GM23338 (cell line): ENCODE measurements at regions not wholly inside any gene's neighbourhood (a gene's known extent, or its start where the extent isn't known, plus 50 kb on each side); places are given as distances from the start of the nearest gene placed in this dataset.

ENCODE experiments used
- ATAC-seq: fragments of 200-7000 bp; cut with Tn5 transposase; 3 replicates; pipeline ENCODE4 v1.9.1; 2020
- DNase-seq: peaks from one replicate; pipeline ENCODE4 v3.0.0-alpha.2; 2015; ENCODE audit warnings: low spot score
- H2AFZ ChIP-seq: fragments of 200-600 bp; sonication (generic); 2 replicates; pipeline ENCODE4 v1.8.0; 2016; ENCODE audit warnings: antibody characterized with exemption, mild to moderate bottlenecking, moderate library complexity
- H3F3A ChIP-seq: fragments of 200-600 bp; sonication (generic); replicated peaks from 2 replicates; pipeline ENCODE4 v1.8.0; 2017; ENCODE audit warnings: antibody characterized with exemption, mixed run types, low read depth
- H3K27ac ChIP-seq: fragments of 200-600 bp; sonication (generic); 2 replicates; pipeline ENCODE4 v1.6.1; 2016; ENCODE audit warnings: low read depth
- H3K27me3 ChIP-seq: fragments of 200-600 bp; sonication (generic); 2 replicates; pipeline ENCODE4 v1.8.0; 2016; ENCODE audit warnings: mild to moderate bottlenecking, mixed run types, moderate library complexity; ENCODE audit not compliant: insufficient read depth
- H3K36me3 ChIP-seq: fragments of 200-600 bp; sonication (generic); 2 replicates; pipeline ENCODE4 v1.8.0; 2016; ENCODE audit warnings: mild to moderate bottlenecking; ENCODE audit not compliant: insufficient read depth
- H3K4me1 ChIP-seq: fragments of 200-600 bp; sonication (generic); 2 replicates; pipeline ENCODE4 v1.8.0; 2016; ENCODE audit warnings: mild to moderate bottlenecking, moderate library complexity; ENCODE audit not compliant: insufficient read depth
- H3K4me2 ChIP-seq: fragments of 200-600 bp; sonication (generic); 2 replicates; pipeline ENCODE4 v1.7.1; 2017; ENCODE audit warnings: mixed run types
- H3K4me3 ChIP-seq: fragments of 200-600 bp; sonication (generic); 2 replicates; pipeline ENCODE4 v1.6.1; 2016; ENCODE audit warnings: mixed run types
- H3K79me2 ChIP-seq: fragments of 200-600 bp; sonication (generic); replicated peaks from 2 replicates; pipeline ENCODE4 v1.8.0; 2017; ENCODE audit warnings: mild to moderate bottlenecking; ENCODE audit not compliant: insufficient read depth
- H3K9me2 ChIP-seq: fragments of 200-600 bp; sonication (generic); 2 replicates; pipeline ENCODE4 v1.8.0; 2017; ENCODE audit not compliant: insufficient read depth
- H4K20me1 ChIP-seq: fragments of 200-600 bp; sonication (generic); replicated peaks from 2 replicates; pipeline ENCODE4 v1.8.0; 2017; ENCODE audit warnings: mild to moderate bottlenecking; ENCODE audit not compliant: insufficient read depth
- H3K27ac Mint-ChIP-seq: 2 replicates; pipeline ENCODE4 v1.8.0; 2020; ENCODE audit warnings: inconsistent platforms, mild to moderate bottlenecking, moderate library complexity, mixed read lengths
- H3K27me3 Mint-ChIP-seq: 3 replicates; pipeline ENCODE4 v1.8.0; 2022; ENCODE audit warnings: low read depth, mild to moderate bottlenecking, moderate library complexity, mixed read lengths, inconsistent platforms; ENCODE audit not compliant: insufficient read depth, poor library complexity
- H3K36me3 Mint-ChIP-seq: 3 replicates; pipeline ENCODE4 v1.8.0; 2021; ENCODE audit warnings: low read depth, mild to moderate bottlenecking, inconsistent platforms, moderate library complexity, mixed read lengths
- H3K4me1 Mint-ChIP-seq: 3 replicates; pipeline ENCODE4 v1.8.0; 2020; ENCODE audit warnings: mild to moderate bottlenecking, inconsistent platforms, mixed read lengths
- H3K4me3 Mint-ChIP-seq: 3 replicates; pipeline ENCODE4 v1.8.0; 2021; ENCODE audit warnings: moderate library complexity, mild to moderate bottlenecking, inconsistent platforms, mixed read lengths
- H3K9me3 Mint-ChIP-seq: 3 replicates; pipeline ENCODE4 v1.8.0; 2020; ENCODE audit warnings: moderate library complexity, mild to moderate bottlenecking, inconsistent platforms, mixed read lengths
- CREB1 ChIP-seq: fragments of 250-450 bp; sonication (Bioruptor Pico); IDR thresholded peaks from 2 replicates; pipeline ENCODE4 v1.5.0; 2020; ENCODE audit warnings: low read depth, mild to moderate bottlenecking, moderate library complexity
- CTCF ChIP-seq, 2 experiments: fragments of 200-600 bp in 1 of 2; sonication (generic) in 1 of 2; conservative IDR thresholded peaks; 2 replicates each; pipeline versions ENCODE4 v1.5.1 to v1.6.1; 2016 to 2017; ENCODE audit warnings: antibody characterized with exemption in 2 of 2, low read depth in 2 of 2, mild to moderate bottlenecking in 2 of 2, moderate library complexity in 1 of 2
- EZH2 ChIP-seq: fragments of 200-600 bp; sonication (generic); IDR thresholded peaks from one replicate; pipeline ENCODE4 v1.8.0; 2017; ENCODE audit warnings: antibody characterized with exemption, mild to moderate bottlenecking, low read depth; ENCODE audit not compliant: unreplicated experiment
- EZH2phosphoT487 ChIP-seq: fragments of 200-600 bp; sonication (generic); IDR thresholded peaks from one replicate; pipeline ENCODE4 v1.8.1; 2018; ENCODE audit warnings: antibody characterized with exemption; ENCODE audit not compliant: unreplicated experiment
- NANOG ChIP-seq: IDR thresholded peaks from 2 replicates; pipeline ENCODE4 v1.6.1; 2016; ENCODE audit warnings: antibody characterized with exemption, borderline replicate concordance
- POLR2AphosphoS5 ChIP-seq: IDR thresholded peaks from 2 replicates; pipeline ENCODE4 v1.6.1; 2016; ENCODE audit warnings: antibody characterized with exemption, low read depth
- STAT1 ChIP-seq: IDR thresholded peaks from one replicate; pipeline ENCODE4 v1.6.1; 2016; ENCODE audit warnings: antibody characterized with exemption; ENCODE audit not compliant: unreplicated experiment
- ZNF114 ChIP-seq: fragments of 250-450 bp; sonication (Bioruptor Pico); IDR thresholded peaks from 2 replicates; pipeline ENCODE4 v1.5.0; 2020; ENCODE audit warnings: mild to moderate bottlenecking, moderate library complexity
- ZNF331 ChIP-seq: fragments of 250-450 bp; sonication (Bioruptor Pico); IDR thresholded peaks from 2 replicates; pipeline ENCODE4 v1.5.0; 2020; ENCODE audit warnings: low read depth, mild to moderate bottlenecking, moderate library complexity
- ZNF462 ChIP-seq: fragments of 250-450 bp; sonication (Bioruptor Pico); IDR thresholded peaks from 2 replicates; pipeline ENCODE4 v1.5.0; 2020; ENCODE audit warnings: mild to moderate bottlenecking, moderate library complexity
- TF ChIP-seq, protein P1 (sequence below): IDR thresholded peaks from one replicate; pipeline ENCODE4 v1.6.1; 2018; ENCODE audit warnings: antibody characterized with exemption; ENCODE audit not compliant: unreplicated experiment
- TF ChIP-seq, protein P2 (sequence below): IDR thresholded peaks from 2 replicates; pipeline ENCODE4 v1.6.1; 2016; ENCODE audit warnings: antibody characterized with exemption

- ATAC-seq (no peak), DNase-seq (no peak)
- H3K4me1 ChIP-seq = no peaks in the 10 kb centered on the region; the same call in 1 of the 2 replicates
- Mint-ChIP-seq H3K9me3 (no peaks in the 10 kb centered on the region), H3K4me3 (no peak overlapping the region), H3K36me3 (no peaks in the 10 kb centered on the region), H3K27me3 (no peaks in the 10 kb centered on the region), H3K4me1 (peaks cover 17% of the 10 kb centered on the region), H3K27ac (no peak overlapping the region)
- no peaks in the 10 kb centered on the region for H3K9me2 ChIP-seq
- H3K27me3 ChIP-seq = no peaks in the 10 kb centered on the region
- no peaks in the 10 kb centered on the region for H3K36me3 ChIP-seq
- H4K20me1 ChIP-seq = no peaks in the 10 kb centered on the region
- no peak for TF ChIP-seq POLR2AphosphoS5
- TF ChIP-seq EZH2 = no peak
- no peak for TF ChIP-seq CTCF (conservative IDR thresholded peaks at IDR 0.05; ENCODE audit: low read depth in 2 of 2)
- TF ChIP-seq EZH2phosphoT487 = no peak
- TF ChIP-seq ZNF331 (CRISPR knock-in tag) = no peak
- TF ChIP-seq NANOG = no peak
- TF ChIP-seq, protein P1, sequence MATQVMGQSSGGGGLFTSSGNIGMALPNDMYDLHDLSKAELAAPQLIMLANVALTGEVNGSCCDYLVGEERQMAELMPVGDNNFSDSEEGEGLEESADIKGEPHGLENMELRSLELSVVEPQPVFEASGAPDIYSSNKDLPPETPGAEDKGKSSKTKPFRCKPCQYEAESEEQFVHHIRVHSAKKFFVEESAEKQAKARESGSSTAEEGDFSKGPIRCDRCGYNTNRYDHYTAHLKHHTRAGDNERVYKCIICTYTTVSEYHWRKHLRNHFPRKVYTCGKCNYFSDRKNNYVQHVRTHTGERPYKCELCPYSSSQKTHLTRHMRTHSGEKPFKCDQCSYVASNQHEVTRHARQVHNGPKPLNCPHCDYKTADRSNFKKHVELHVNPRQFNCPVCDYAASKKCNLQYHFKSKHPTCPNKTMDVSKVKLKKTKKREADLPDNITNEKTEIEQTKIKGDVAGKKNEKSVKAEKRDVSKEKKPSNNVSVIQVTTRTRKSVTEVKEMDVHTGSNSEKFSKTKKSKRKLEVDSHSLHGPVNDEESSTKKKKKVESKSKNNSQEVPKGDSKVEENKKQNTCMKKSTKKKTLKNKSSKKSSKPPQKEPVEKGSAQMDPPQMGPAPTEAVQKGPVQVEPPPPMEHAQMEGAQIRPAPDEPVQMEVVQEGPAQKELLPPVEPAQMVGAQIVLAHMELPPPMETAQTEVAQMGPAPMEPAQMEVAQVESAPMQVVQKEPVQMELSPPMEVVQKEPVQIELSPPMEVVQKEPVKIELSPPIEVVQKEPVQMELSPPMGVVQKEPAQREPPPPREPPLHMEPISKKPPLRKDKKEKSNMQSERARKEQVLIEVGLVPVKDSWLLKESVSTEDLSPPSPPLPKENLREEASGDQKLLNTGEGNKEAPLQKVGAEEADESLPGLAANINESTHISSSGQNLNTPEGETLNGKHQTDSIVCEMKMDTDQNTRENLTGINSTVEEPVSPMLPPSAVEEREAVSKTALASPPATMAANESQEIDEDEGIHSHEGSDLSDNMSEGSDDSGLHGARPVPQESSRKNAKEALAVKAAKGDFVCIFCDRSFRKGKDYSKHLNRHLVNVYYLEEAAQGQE = no peak
- no peak for TF ChIP-seq CREB1
- TF ChIP-seq, protein P2, sequence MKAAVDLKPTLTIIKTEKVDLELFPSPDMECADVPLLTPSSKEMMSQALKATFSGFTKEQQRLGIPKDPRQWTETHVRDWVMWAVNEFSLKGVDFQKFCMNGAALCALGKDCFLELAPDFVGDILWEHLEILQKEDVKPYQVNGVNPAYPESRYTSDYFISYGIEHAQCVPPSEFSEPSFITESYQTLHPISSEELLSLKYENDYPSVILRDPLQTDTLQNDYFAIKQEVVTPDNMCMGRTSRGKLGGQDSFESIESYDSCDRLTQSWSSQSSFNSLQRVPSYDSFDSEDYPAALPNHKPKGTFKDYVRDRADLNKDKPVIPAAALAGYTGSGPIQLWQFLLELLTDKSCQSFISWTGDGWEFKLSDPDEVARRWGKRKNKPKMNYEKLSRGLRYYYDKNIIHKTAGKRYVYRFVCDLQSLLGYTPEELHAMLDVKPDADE = no peak
- TF ChIP-seq ZNF462 (CRISPR knock-in tag) = no peak
- TF ChIP-seq STAT1 = no peak
- no peak for TF ChIP-seq ZNF114 (CRISPR knock-in tag)
- no peak overlapping the region for H2AFZ ChIP-seq
- no peak overlapping the region for H3K4me2 ChIP-seq
- H3F3A ChIP-seq = no peaks in the 10 kb centered on the region
- no peak overlapping the region for H3K27ac ChIP-seq
- H3K79me2 ChIP-seq = no peaks in the 10 kb centered on the region
- no peak overlapping the region for H3K4me3 ChIP-seq
Measured at GRCh38 chr1:60923389-60924087, 158.8 kb upstream of the NFIA start.
